OCI-LY7 (cell line): ENCODE measurements at regions not wholly inside any gene's neighbourhood (a gene's known extent, or its start where the extent isn't known, plus 50 kb on each side); places are given as distances from the start of the nearest gene placed in this dataset.

Experiments
- BruUV-seq: library from RNA; stranded (reverse); fragments of 400-500 nt; replicated peaks from 2 replicates; lab custom pipeline; 2021; lab: Mats Ljungman, UMichigan
- CTCF ChIA-PET: fragments of 300-600 bp; sonication (Branson Sonifier 250); formaldehyde crosslinking; loops from one replicate; lab custom pipeline; 2022; ENCODE audit warnings: antibody characterized with exemption; ENCODE audit not compliant: unreplicated experiment; lab: Charles Lee
- POLR2A ChIA-PET: fragments of 300-600 bp; sonication (Branson Sonifier 250); formaldehyde crosslinking; loops from one replicate; lab custom pipeline; 2022; ENCODE audit warnings: antibody characterized with exemption; lab: Charles Lee
- DNase-seq: peaks from one replicate; pipeline ENCODE4 v3.0.0-alpha.2; 2015; ENCODE audit warnings: low spot score
- H2AFZ ChIP-seq: fragments of 200-600 bp; sonication (generic), shearing (Covaris generic); 2 replicates; pipeline ENCODE4 v1.6.1; 2014; ENCODE audit warnings: mild to moderate bottlenecking, antibody characterized with exemption, low read length, moderate library complexity
- H3K27ac ChIP-seq: fragments of 200-600 bp; sonication (generic); 2 replicates; pipeline ENCODE4 v1.5.1; 2014; ENCODE audit warnings: mixed run types, low read depth, mild to moderate bottlenecking, moderate library complexity, low read length, inconsistent platforms; ENCODE audit not compliant: poor library complexity, severe bottlenecking
- H3K36me3 ChIP-seq: fragments of 200-600 bp; sonication (generic); 2 replicates; pipeline ENCODE4 v1.6.1; 2014; ENCODE audit warnings: mild to moderate bottlenecking, antibody characterized with exemption, low read length, moderate library complexity, mixed read lengths; ENCODE audit not compliant: insufficient read depth
- H3K4me1 ChIP-seq: fragments of 200-600 bp; sonication (generic); 2 replicates; pipeline ENCODE4 v1.5.1; 2014; ENCODE audit warnings: mild to moderate bottlenecking, low read length; ENCODE audit not compliant: insufficient read depth, poor library complexity, severe bottlenecking
- H3K4me2 ChIP-seq: fragments of 200-600 bp; sonication (generic); 2 replicates; pipeline ENCODE4 v1.6.1; 2014; ENCODE audit warnings: mild to moderate bottlenecking, low read length
- H3K4me3 ChIP-seq: fragments of 200-600 bp; sonication (generic); 2 replicates; pipeline ENCODE4 v1.5.1; 2014; ENCODE audit warnings: mild to moderate bottlenecking, low read depth, low read length; ENCODE audit not compliant: poor library complexity, severe bottlenecking
- H3K79me2 ChIP-seq: fragments of 200-600 bp; sonication (generic); 2 replicates; pipeline ENCODE4 v1.6.1; 2016; ENCODE audit warnings: low read depth, mild to moderate bottlenecking, low read length, moderate library complexity, mixed read lengths; ENCODE audit not compliant: insufficient read depth
- H3K9me2 ChIP-seq: fragments of 200-600 bp; sonication (generic); 2 replicates; pipeline ENCODE4 v1.6.1; 2016; ENCODE audit warnings: mild to moderate bottlenecking, low read length, mixed read lengths; ENCODE audit not compliant: insufficient read depth
- H3K9me3 ChIP-seq: fragments of 200-600 bp; sonication (generic); 2 replicates; pipeline ENCODE4 v1.6.1; 2014; ENCODE audit warnings: mild to moderate bottlenecking, mixed run types, low read length, mixed read lengths
- H4K20me1 ChIP-seq: fragments of 200-600 bp; sonication (generic); 2 replicates; pipeline ENCODE4 v1.6.1; 2014; ENCODE audit warnings: mild to moderate bottlenecking, antibody characterized with exemption, low read length, moderate library complexity, mixed read lengths; ENCODE audit not compliant: insufficient read depth
- EZH2phosphoT487 ChIP-seq: fragments of 200-600 bp; sonication (generic); IDR thresholded peaks from 2 replicates; pipeline ENCODE4 v1.6.1; 2018; ENCODE audit warnings: low read depth, borderline replicate concordance, mild to moderate bottlenecking, mixed run types, antibody characterized with exemption, low read length, moderate library complexity, mixed read lengths
- intact Hi-C: fragments of 100-400 bp; cut with micrococcal nuclease; formaldehyde crosslinking; loops from one replicate; pipeline ENCODE4 v1.10.0; 2022; ENCODE audit not compliant: unreplicated experiment
- TF ChIP-seq, protein P1 (sequence below): fragments of 200-600 bp; sonication (generic); conservative IDR thresholded peaks from 2 replicates; pipeline ENCODE4 v1.5.1; 2014; ENCODE audit warnings: mild to moderate bottlenecking, antibody characterized with exemption, low read length, moderate library complexity, mixed read lengths

GRCh38 chrX:46308110-46308509 lies 237.1 kb downstream of the ZNF674 start:
- POLR2A ChIA-PET, result no interaction called here
- no peaks in the 10 kb centered on the region for H4K20me1 ChIP-seq
- DNase-seq, result no peak
- TF ChIP-seq, protein P1, sequence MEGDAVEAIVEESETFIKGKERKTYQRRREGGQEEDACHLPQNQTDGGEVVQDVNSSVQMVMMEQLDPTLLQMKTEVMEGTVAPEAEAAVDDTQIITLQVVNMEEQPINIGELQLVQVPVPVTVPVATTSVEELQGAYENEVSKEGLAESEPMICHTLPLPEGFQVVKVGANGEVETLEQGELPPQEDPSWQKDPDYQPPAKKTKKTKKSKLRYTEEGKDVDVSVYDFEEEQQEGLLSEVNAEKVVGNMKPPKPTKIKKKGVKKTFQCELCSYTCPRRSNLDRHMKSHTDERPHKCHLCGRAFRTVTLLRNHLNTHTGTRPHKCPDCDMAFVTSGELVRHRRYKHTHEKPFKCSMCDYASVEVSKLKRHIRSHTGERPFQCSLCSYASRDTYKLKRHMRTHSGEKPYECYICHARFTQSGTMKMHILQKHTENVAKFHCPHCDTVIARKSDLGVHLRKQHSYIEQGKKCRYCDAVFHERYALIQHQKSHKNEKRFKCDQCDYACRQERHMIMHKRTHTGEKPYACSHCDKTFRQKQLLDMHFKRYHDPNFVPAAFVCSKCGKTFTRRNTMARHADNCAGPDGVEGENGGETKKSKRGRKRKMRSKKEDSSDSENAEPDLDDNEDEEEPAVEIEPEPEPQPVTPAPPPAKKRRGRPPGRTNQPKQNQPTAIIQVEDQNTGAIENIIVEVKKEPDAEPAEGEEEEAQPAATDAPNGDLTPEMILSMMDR, result no peak
- no peak for TF ChIP-seq EZH2phosphoT487
- H3K79me2 ChIP-seq, result no peaks in the 10 kb centered on the region
- no peaks in the 10 kb centered on the region for H3K4me1 ChIP-seq
- BruUV-seq, result no TSS peak
- no peak overlapping the region for H3K4me2 ChIP-seq
- no peaks in the 10 kb centered on the region for H3K9me2 ChIP-seq
- H3K4me3 ChIP-seq, result no peak overlapping the region
- no peak overlapping the region for H3K27ac ChIP-seq
- H3K36me3 ChIP-seq, result no peaks in the 10 kb centered on the region
- CTCF ChIA-PET, result no interaction called here
- no peak overlapping the region for H2AFZ ChIP-seq
- H3K9me3 ChIP-seq, result no peaks in the 10 kb centered on the region
- intact Hi-C loops, result no loop called here

DNA sequence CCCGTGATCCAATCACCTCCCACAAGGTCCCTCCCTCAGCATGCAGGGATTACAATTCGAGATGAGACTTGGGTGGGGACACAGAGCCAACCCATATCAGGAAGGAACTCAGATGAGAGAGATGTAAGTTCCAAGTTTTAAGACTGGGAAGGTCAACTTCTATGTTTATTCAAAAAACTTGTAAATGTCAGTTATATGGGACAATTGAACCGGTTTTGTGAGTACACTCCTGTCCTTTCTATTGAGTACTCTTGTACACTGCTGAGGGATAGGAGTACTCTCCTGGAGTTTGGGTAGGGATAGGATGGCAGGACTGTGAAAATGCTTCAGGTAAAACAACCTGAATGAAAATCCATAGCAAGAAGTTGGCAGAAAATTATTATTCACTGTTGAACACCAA lies 239.1 kb downstream of the ZNF674 start:
- intact Hi-C loops, result no loop called here
- POLR2A ChIA-PET, result no interaction called here
- TF ChIP-seq, protein P1, result no peak
- no peak for TF ChIP-seq EZH2phosphoT487

GRCh38 chrX:46305431-46305830 lies 239.8 kb downstream of the ZNF674 start:
- Histone ChIP-seq H3K36me3 (no peaks in the 10 kb centered on the region), H3K9me2 (no peaks in the 10 kb centered on the region), H3K9me3 (no peaks in the 10 kb centered on the region), H3K27ac (no peak overlapping the region), H3K4me2 (no peak overlapping the region), H2AFZ (no peak overlapping the region), H4K20me1 (no peaks in the 10 kb centered on the region), H3K4me3 (no peak overlapping the region), H3K4me1 (no peaks in the 10 kb centered on the region), H3K79me2 (no peaks in the 10 kb centered on the region)
- no TSS peak for BruUV-seq
- no peak for DNase-seq
- intact Hi-C loops, result no loop called here
- ChIA-PET POLR2A (no interaction called here), CTCF (no interaction called here)
- TF ChIP-seq EZH2phosphoT487, result no peak
- TF ChIP-seq, protein P1, result no peak

More for the DNA sequence above, 239.1 kb downstream of the ZNF674 start:
- H3K36me3 ChIP-seq, result no peaks in the 10 kb centered on the region
- no peaks in the 10 kb centered on the region for H3K79me2 ChIP-seq
- no peaks in the 10 kb centered on the region for H3K9me2 ChIP-seq
- no peaks in the 10 kb centered on the region for H3K4me1 ChIP-seq
- no peak overlapping the region for H3K4me3 ChIP-seq
- BruUV-seq, result no TSS peak
- CTCF ChIA-PET, result no interaction called here
- no peaks in the 10 kb centered on the region for H3K9me3 ChIP-seq
- H3K4me2 ChIP-seq, result no peak overlapping the region
- no peak for DNase-seq
- no peaks in the 10 kb centered on the region for H4K20me1 ChIP-seq
- no peak overlapping the region for H3K27ac ChIP-seq
- H2AFZ ChIP-seq, result no peak overlapping the region
